Hematopoietic multipotent progenitor cell treated with erythropoietin and hydrocortisone succinate and interleukin-3 and kit ligand, for 17 days (in vitro differentiated cells): ENCODE measurements at regions not wholly inside any gene's neighbourhood (a gene's known extent, or its start where the extent isn't known, plus 50 kb on each side); places are given as distances from the start of the nearest gene placed in this dataset.
A peak's percentile ranks its signal among the peaks of the same experiment; 100 is the strongest.
"Not testable (repeated sequence)": the region's sequence is repeated elsewhere in the genome, so short reads cannot be mapped to it uniquely, and the experiment has no call there.

Experiments
- DNase-seq: peaks from one replicate; pipeline ENCODE4 v3.0.0-alpha.2; 2015; ENCODE audit warnings: low spot score

GRCh38 chrX:63581906-63582305 lies 203.1 kb downstream of the ARHGEF9 start:
- no peak for DNase-seq

DNA sequence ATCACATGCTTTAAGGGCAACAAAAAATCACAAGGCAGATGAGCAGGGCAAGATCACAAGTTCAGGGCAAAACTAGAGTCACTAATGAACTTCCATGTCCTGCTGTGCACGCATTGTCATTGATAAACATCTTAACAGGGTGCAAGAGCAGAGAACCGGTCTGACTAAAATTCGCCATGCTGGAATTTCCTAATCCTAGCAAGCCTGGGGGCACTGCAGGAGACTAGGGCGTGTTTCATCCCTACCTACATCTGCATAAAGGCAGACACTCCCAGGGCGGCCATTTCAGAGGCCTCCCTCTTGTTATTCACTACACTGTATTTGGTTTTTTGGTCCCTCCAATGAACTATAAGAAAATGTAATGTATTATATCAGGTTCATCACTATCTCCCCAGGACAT lies 203.6 kb downstream of the ARHGEF9 start:
- no peak for DNase-seq

GRCh38 chrX:63576533-63576932 lies 208.5 kb downstream of the ARHGEF9 start:
- DNase-seq = no peak

GRCh38 chrX:63575700-63576099 lies 209.3 kb downstream of the ARHGEF9 start:
- DNase-seq = not testable (repeated sequence)

GRCh38 chrX:63566856-63567255 lies 215.7 kb upstream of the SPIN4 start:
- DNase-seq = no peak

DNA sequence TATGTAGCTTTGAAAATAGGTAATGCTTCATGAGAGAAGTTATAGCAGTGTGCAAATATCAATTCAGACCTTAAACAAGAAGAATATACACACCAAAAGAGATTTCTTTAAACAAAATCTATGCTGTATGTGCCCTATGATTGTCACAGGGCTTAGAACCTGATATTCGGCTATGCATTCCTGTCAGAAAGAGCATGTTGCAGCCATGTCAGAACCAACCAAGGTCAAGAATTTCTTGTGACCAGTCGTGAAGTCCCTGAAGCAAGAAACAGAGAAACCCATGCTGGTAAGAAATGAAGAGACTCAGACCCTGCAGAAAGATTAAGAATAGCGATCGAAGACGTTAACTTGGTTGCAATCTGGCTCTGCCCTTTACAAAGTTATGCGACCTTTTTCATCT lies 210.3 kb upstream of the SPIN4 start:
- DNase-seq = no peak

GRCh38 chrX:63560601-63561218 lies 209.6 kb upstream of the SPIN4 start:
- DNase-seq = peak; percentile 4

GRCh38 chrX:63551856-63552255 lies 200.7 kb upstream of the SPIN4 start:
- DNase-seq = no peak

- DNase-seq = no peak
These were observed 179.5 kb upstream of the SPIN4 start for GRCh38 chrX:63530654-63531053.

DNA sequence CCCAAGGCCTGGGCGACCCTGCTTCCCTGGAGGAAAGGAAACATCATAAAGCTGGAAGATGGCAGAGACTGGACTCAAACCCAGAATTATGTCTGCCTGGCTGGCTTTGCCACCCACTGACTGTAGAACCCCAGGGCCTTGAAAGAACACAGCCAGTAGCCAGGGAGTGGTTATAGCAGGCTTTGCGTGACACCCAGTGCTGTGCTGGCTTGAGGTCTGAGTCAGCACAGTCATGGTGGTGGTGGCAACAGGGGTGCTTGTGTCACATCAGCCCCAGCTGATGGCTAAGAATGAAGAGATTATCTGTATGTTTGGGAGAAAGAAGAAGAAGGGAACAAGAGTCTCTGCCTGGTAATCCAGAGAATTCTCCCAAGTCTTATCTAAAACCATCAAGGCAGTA lies 178.8 kb upstream of the SPIN4 start:
- no peak for DNase-seq

- no peak for DNase-seq
These were observed 175.7 kb upstream of the SPIN4 start for GRCh38 chrX:63526863-63527262.

DNA sequence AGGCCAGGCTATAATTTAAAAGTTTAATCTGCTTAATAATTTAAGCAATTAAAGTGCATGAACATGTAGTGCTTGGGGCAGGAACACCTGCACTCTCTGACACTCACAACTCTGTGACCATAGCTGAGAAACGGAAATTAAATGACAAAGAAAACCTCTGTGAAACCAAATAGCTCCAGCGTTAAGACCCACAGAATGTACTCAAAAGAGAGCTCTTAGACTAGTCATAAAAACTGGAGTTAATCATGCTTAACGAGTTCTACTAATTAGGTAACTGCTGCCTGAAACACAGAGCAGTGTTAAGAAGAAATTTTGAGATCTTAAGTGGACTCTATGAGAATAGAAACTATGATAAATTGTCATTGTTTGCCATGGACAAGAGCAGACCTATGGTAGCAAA lies 174.4 kb upstream of the SPIN4 start:
- DNase-seq = no peak

GRCh38 chrX:63519368-63519767 lies 168.2 kb upstream of the SPIN4 start:
- not testable (repeated sequence) for DNase-seq

GRCh38 chrX:63514569-63515080 lies 163.5 kb upstream of the SPIN4 start:
- DNase-seq = no peak

GRCh38 chrX:63513825-63514568 lies 162.9 kb upstream of the SPIN4 start:
- no peak for DNase-seq

DNA sequence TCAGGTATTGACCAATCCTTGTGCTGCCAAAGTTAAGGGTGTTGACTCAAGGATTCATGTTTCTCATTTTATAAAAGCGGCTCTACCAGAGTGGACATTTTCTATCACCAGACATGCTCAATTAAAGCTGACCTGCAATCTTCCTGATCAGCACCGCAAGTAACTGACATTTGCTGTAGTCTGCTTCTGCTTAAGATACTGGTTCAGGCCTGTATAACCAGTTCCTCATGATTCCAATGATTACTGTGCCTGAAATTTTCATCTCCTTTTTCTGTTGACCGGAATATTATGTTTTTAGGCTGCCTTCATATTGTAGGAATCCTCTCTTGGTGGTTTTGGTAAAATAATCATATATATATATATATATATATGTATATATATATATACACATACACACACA lies 160.2 kb upstream of the SPIN4 start:
- no peak for DNase-seq

DNA sequence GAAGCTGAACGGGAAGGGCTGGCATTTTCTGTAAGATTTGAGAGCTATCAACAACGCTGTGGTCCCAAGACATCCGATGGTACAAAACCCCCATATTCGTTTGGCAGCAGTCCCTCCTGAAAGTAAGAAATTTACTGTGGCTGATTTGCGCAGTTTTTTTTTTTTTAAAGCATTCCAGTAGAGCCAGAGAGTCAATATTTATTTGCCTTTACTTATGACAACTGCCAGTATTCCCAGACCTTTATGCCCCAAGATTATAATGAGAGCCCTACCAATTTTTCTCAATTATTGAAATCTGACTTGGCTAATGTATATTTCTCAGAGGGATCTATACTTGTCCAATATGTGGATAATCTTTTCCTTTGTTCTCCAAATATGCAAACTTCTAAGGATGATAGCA lies 157.5 kb upstream of the SPIN4 start:
- no peak for DNase-seq

- no peak for DNase-seq
These were observed 155.2 kb upstream of the SPIN4 start for GRCh38 chrX:63506320-63506719.

- no peak for DNase-seq
These were observed 152.4 kb upstream of the SPIN4 start for GRCh38 chrX:63503541-63503940.

DNA sequence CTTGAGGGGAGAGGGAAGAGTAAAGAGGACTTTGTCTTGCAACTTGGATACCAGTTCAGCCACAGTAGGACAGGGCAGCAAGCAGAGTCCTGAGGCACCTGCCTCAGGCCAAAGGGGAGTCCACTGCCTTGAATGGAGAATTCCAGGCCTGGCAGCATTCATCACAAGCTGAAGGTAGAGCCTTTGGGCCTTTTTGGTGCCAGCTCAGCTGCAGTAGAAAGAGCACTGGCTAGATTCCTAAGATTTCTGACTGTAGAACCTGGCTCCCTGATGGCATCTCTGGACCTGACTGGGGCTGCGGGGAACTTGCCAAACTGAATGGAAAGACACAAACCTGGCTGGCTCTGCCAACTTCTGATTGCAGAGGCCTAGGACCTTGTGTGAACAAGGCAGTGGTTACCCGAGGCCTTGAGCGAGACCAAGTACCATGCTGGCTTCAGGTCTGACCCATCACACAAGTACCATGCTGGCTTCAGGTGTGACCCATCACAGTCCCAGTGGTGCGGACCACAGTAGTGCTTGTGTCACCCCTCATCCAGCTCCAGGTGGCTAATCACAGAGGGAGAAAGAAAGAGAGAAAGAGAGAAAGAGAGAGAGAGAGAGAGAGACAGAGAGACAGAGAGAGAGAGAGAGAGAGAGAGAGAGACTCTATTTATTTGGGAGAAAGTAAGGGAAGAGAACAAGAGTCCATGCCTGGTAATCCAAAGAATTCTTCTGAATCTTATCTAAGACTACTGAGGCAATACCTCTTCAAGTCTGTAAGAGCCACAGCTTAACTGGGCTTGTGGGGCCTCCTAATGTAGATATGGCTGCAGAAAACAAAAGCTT lies 137.6 kb upstream of the SPIN4 start:
- DNase-seq = no peak

DNA sequence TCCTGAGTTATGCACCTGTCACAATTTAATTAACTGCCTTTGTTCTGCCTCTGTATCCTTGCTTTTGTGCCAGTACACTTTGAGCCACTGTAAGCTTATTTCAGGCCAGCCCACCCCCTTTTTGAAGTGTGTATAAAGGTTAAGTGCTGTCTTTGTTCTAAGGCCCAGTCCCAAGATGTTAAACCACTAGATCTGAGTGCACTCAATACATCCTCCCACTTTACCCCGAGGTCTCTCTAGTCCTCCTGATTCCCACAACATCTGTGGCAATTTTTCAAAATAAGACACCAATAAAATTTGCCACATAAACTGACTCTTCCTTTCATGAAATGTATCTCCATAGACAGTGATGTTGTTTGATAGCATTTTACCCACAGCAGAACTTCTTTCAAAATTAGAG lies 124.1 kb upstream of the SPIN4 start:
- DNase-seq = no peak

- DNase-seq = no peak
These were observed 119.9 kb upstream of the SPIN4 start for GRCh38 chrX:63471004-63471403.

- DNase-seq = no peak
These were observed 119.4 kb upstream of the SPIN4 start for GRCh38 chrX:63470506-63470905.
